HEK293 (cell line): ENCODE measurements at regions not wholly inside any gene's neighbourhood (a gene's known extent, or its start where the extent isn't known, plus 50 kb on each side); places are given as distances from the start of the nearest gene placed in this dataset.

Experiments used
- CTCF ChIA-PET: fragments of 350-600 bp; formaldehyde crosslinking; extraction: SDS; loops from one replicate; lab custom pipeline; 2021; ENCODE audit warnings: antibody characterized with exemption; lab: Yijun Ruan, JAX
- POLR2A ChIA-PET: fragments of 300-600 bp; formaldehyde crosslinking; extraction: SDS; loops from one replicate; lab custom pipeline; 2020; ENCODE audit warnings: antibody characterized with exemption, inconsistent platforms; lab: Yijun Ruan, JAX
- H3K27ac ChIP-seq: fragments of 200-500 bp; sonication (Bioruptor generic); 2 replicates; pipeline ENCODE4 v1.5.1; 2014; ENCODE audit warnings: low read depth, low read length, control low read depth, inconsistent platforms; ENCODE audit errors: extremely low read depth
- H3K36me3 ChIP-seq, 2 experiments: fragments of 200-500 bp in 1 of 2; sonication (Bioruptor generic) in 1 of 2; 1 replicate in 1 of 2; 2 replicates in 1 of 2; pipeline ENCODE4 v1.5.1; 2014 to 2017; ENCODE audit warnings: inconsistent platforms in 2 of 2, low read length in 2 of 2; ENCODE audit not compliant: control insufficient read depth in 2 of 2, insufficient read depth in 1 of 2
- H3K4me1 ChIP-seq: fragments of 200-500 bp; sonication (Bioruptor generic); 2 replicates; pipeline ENCODE4 v1.5.1; 2014; ENCODE audit warnings: mild to moderate bottlenecking, low read length, inconsistent platforms; ENCODE audit not compliant: control insufficient read depth, insufficient read depth
- H3K4me3 ChIP-seq: 2 replicates; pipeline ENCODE4 v1.5.1; 2011; ENCODE audit warnings: low read depth, mild to moderate bottlenecking, control low read depth, low read length, moderate library complexity
- H3K9me3 ChIP-seq: fragments of 200-500 bp; sonication (Bioruptor generic); 2 replicates; pipeline ENCODE4 v1.5.1; 2014; ENCODE audit warnings: low read depth, low read length, inconsistent platforms; ENCODE audit not compliant: control insufficient read depth, insufficient read depth
- FEZF1 ChIP-seq: fragments of 450-650 bp; formaldehyde crosslinking; IDR thresholded peaks from 2 replicates; pipeline ENCODE4 v1.5.1; 2016; ENCODE audit warnings: missing biosample characterization, missing genetic modification characterization
- HOXC10 ChIP-seq: sonication (generic); formaldehyde crosslinking; IDR thresholded peaks from 2 replicates; pipeline ENCODE4 v1.8.1; 2023; ENCODE audit warnings: mild to moderate bottlenecking, missing genetic modification reagents
- KLF10 ChIP-seq: fragments of 450-650 bp; IDR thresholded peaks from 2 replicates; pipeline ENCODE4 v1.5.1; 2018; ENCODE audit warnings: missing biosample characterization, mild to moderate bottlenecking, missing genetic modification characterization
- MEIS1 ChIP-seq: sonication (generic); formaldehyde crosslinking; IDR thresholded peaks from 2 replicates; pipeline ENCODE4 v1.8.1; 2022; ENCODE audit warnings: missing genetic modification reagents, mild to moderate bottlenecking, borderline replicate concordance
- ZBTB1 ChIP-seq: fragments of 450-650 bp; formaldehyde crosslinking; IDR thresholded peaks from 2 replicates; pipeline ENCODE4 v1.5.1; 2016; ENCODE audit warnings: missing biosample characterization, missing genetic modification characterization
- ZBTB21 ChIP-seq: fragments of 450-650 bp; formaldehyde crosslinking; IDR thresholded peaks from 2 replicates; pipeline ENCODE4 v1.5.1; 2017; ENCODE audit warnings: missing biosample characterization, missing genetic modification characterization
- ZBTB48 ChIP-seq: fragments of 450-650 bp; formaldehyde crosslinking; IDR thresholded peaks from 2 replicates; pipeline ENCODE4 v1.5.1; 2016; ENCODE audit warnings: missing biosample characterization, missing genetic modification characterization
- ZNF169 ChIP-seq: fragments of 450-650 bp; formaldehyde crosslinking; IDR thresholded peaks from 2 replicates; pipeline ENCODE4 v1.5.1; 2016; ENCODE audit warnings: missing biosample characterization, missing genetic modification characterization
- ZNF211 ChIP-seq: fragments of 450-650 bp; formaldehyde crosslinking; IDR thresholded peaks from 2 replicates; pipeline ENCODE4 v1.5.1; 2016; ENCODE audit warnings: low read depth, missing biosample characterization, missing genetic modification characterization
- ZNF221 ChIP-seq: fragments of 450-650 bp; formaldehyde crosslinking; IDR thresholded peaks from 2 replicates; pipeline ENCODE4 v1.5.1; 2017; ENCODE audit warnings: missing biosample characterization, missing genetic modification characterization, borderline replicate concordance
- ZNF223 ChIP-seq: fragments of 450-650 bp; formaldehyde crosslinking; IDR thresholded peaks from 2 replicates; pipeline ENCODE4 v1.5.1; 2016; ENCODE audit warnings: missing biosample characterization, missing genetic modification characterization
- ZNF37A ChIP-seq: fragments of 450-650 bp; IDR thresholded peaks from 2 replicates; pipeline ENCODE4 v1.5.1; 2018; ENCODE audit warnings: missing biosample characterization, missing genetic modification characterization
- ZNF391 ChIP-seq: fragments of 450-650 bp; formaldehyde crosslinking; IDR thresholded peaks from 2 replicates; pipeline ENCODE4 v1.5.1; 2016; ENCODE audit warnings: low read depth, missing biosample characterization, missing genetic modification characterization, borderline replicate concordance
- ZNF394 ChIP-seq: fragments of 450-650 bp; formaldehyde crosslinking; IDR thresholded peaks from 2 replicates; pipeline ENCODE4 v1.5.1; 2016; ENCODE audit warnings: missing biosample characterization, missing genetic modification characterization, mild to moderate bottlenecking, moderate library complexity, borderline replicate concordance
- ZNF423 ChIP-seq: fragments of 450-650 bp; formaldehyde crosslinking; IDR thresholded peaks from 2 replicates; pipeline ENCODE4 v1.5.1; 2016; ENCODE audit warnings: missing biosample characterization, missing genetic modification characterization
- ZNF514 ChIP-seq: fragments of 450-650 bp; formaldehyde crosslinking; IDR thresholded peaks from 2 replicates; pipeline ENCODE4 v1.5.1; 2016; ENCODE audit warnings: missing biosample characterization, missing genetic modification characterization
- ZNF521 ChIP-seq: fragments of 450-650 bp; formaldehyde crosslinking; IDR thresholded peaks from 2 replicates; pipeline ENCODE4 v1.5.1; 2017; ENCODE audit warnings: missing biosample characterization, mild to moderate bottlenecking, missing genetic modification characterization
- ZNF596 ChIP-seq: fragments of 450-650 bp; IDR thresholded peaks from 2 replicates; pipeline ENCODE4 v1.5.0; 2018; ENCODE audit warnings: missing biosample characterization, mild to moderate bottlenecking, missing genetic modification characterization, moderate library complexity
- ZNF629 ChIP-seq: fragments of 450-650 bp; formaldehyde crosslinking; IDR thresholded peaks from 2 replicates; pipeline ENCODE4 v1.5.1; 2017; ENCODE audit warnings: missing biosample characterization, missing genetic modification characterization
- ZNF747 ChIP-seq: fragments of 450-650 bp; formaldehyde crosslinking; IDR thresholded peaks from 2 replicates; pipeline ENCODE4 v1.5.1; 2016; ENCODE audit warnings: missing biosample characterization, missing genetic modification characterization
- TF ChIP-seq, protein P1 (sequence below): fragments of 450-650 bp; formaldehyde crosslinking; conservative IDR thresholded peaks from 2 replicates; pipeline ENCODE4 v1.5.1; 2016; ENCODE audit warnings: low read depth, missing biosample characterization, missing genetic modification characterization
- TF ChIP-seq, protein P2 (sequence below): fragments of 450-650 bp; formaldehyde crosslinking; IDR thresholded peaks from 2 replicates; pipeline ENCODE4; 2016; ENCODE audit warnings: missing biosample characterization, missing genetic modification characterization
- TF ChIP-seq, protein P3 (sequence below): fragments of 450-650 bp; formaldehyde crosslinking; IDR thresholded peaks from 2 replicates; pipeline ENCODE4 v1.5.1; 2016; ENCODE audit warnings: missing biosample characterization, missing genetic modification characterization

DNA sequence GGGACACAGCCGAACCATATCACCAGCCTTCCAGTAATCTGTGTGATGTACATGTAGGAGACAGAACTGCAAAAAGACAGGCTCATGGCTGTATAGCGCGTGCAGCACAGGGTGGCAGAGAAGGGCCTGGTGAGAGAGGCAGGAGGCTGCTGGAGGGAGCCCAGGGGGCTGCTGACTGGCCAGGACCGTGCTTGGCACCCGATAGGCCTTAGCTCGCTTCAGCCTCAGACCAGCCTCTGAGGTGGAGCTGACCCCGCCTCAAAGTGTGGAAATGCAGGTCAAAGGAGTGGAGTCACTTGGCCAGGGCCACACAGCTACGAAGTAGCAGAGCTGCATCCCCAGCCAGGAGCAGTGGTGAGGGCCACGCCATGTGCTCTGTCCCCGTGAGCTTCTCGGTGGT lies 707.6 kb downstream of the QKI start:
- no peaks in the 10 kb centered on the region for H3K4me1 ChIP-seq
- H3K36me3 ChIP-seq: no peaks in the 10 kb centered on the region
- ChIA-PET POLR2A (interaction anchor here (0.5 kb wide), 1 partner anchor 732 kb away, joined by 4 read pairs; no protein-coding TSS in a partner anchor), CTCF (interaction anchor here (0.6 to 3.7 kb wide), 3 partner anchors 12 to 568 kb away, joined by 3 to 23 read pairs (median 3); no protein-coding TSS in a partner anchor)
- H3K9me3 ChIP-seq: no peaks in the 10 kb centered on the region
- TF ChIP-seq ZNF629 (no peak), ZNF221 (tag by site-specific recombination) (no peak), ZNF521 (tag by site-specific recombination) (no peak)
- TF ChIP-seq, protein P1, sequence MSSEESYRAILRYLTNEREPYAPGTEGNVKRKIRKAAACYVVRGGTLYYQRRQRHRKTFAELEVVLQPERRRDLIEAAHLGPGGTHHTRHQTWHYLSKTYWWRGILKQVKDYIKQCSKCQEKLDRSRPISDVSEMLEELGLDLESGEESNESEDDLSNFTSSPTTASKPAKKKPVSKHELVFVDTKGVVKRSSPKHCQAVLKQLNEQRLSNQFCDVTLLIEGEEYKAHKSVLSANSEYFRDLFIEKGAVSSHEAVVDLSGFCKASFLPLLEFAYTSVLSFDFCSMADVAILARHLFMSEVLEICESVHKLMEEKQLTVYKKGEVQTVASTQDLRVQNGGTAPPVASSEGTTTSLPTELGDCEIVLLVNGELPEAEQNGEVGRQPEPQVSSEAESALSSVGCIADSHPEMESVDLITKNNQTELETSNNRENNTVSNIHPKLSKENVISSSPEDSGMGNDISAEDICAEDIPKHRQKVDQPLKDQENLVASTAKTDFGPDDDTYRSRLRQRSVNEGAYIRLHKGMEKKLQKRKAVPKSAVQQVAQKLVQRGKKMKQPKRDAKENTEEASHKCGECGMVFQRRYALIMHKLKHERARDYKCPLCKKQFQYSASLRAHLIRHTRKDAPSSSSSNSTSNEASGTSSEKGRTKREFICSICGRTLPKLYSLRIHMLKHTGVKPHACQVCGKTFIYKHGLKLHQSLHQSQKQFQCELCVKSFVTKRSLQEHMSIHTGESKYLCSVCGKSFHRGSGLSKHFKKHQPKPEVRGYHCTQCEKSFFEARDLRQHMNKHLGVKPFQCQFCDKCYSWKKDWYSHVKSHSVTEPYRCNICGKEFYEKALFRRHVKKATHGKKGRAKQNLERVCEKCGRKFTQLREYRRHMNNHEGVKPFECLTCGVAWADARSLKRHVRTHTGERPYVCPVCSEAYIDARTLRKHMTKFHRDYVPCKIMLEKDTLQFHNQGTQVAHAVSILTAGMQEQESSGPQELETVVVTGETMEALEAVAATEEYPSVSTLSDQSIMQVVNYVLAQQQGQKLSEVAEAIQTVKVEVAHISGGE: no peak
- no peak overlapping the region for H3K27ac ChIP-seq
- no peak overlapping the region for H3K4me3 ChIP-seq

DNA sequence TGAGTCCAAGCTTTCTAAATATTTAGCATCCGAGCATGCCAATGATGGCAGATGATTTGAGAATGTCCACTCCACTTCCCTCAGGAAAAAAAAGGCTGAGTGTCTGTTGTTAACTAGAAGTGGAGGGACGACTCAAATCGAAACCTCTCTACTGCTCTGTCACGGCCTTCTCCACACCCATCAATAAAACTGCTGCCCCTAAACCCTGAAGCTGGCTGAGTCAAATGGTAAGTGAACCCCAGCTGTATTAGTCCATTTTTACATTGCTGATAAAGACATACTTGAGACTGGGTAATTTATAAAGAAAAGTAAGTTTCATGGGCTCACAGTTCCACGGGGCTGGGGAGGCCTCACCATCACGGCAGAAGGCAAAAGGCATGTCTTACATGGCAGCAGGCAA lies 707.0 kb downstream of the QKI start:
- H3K27ac ChIP-seq: no peak overlapping the region
- TF ChIP-seq ZNF223 (tag by site-specific recombination) (no peak), ZNF747 (no peak), ZBTB21 (tag by site-specific recombination) (no peak), HOXC10 (CRISPR knock-in tag) (no peak), ZNF169 (no peak), MEIS1 (CRISPR knock-in tag) (no peak), KLF10 (no peak), ZBTB1 (tag by site-specific recombination) (no peak), ZNF37A (tag by site-specific recombination) (no peak), ZNF211 (tag by site-specific recombination) (no peak), FEZF1 (tag by site-specific recombination) (no peak), ZNF423 (tag by site-specific recombination) (no peak), ZNF521 (tag by site-specific recombination) (no peak), ZNF394 (tag by site-specific recombination) (no peak), ZNF596 (tag by site-specific recombination) (no peak), ZNF391 (tag by site-specific recombination) (no peak)
- TF ChIP-seq, protein P2, sequence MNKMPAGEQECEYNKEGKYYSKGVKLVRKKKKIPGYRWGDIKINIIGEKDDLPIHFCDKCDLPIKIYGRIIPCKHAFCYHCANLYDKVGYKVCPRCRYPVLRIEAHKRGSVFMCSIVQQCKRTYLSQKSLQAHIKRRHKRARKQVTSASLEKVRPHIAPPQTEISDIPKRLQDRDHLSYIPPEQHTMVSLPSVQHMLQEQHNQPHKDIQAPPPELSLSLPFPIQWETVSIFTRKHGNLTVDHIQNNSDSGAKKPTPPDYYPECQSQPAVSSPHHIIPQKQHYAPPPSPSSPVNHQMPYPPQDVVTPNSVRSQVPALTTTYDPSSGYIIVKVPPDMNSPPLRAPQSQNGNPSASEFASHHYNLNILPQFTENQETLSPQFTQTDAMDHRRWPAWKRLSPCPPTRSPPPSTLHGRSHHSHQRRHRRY (tag by site-specific recombination): no peak
- ChIA-PET CTCF (interaction anchor here (0.6 to 3.7 kb wide), 2 partner anchors 12 to 123 kb away, joined by 3 to 23 read pairs; no protein-coding TSS in a partner anchor), POLR2A (no interaction called here)
- no peaks in the 10 kb centered on the region for H3K36me3 ChIP-seq
- no peaks in the 10 kb centered on the region for H3K9me3 ChIP-seq
- H3K4me3 ChIP-seq: no peak overlapping the region
- no peaks in the 10 kb centered on the region for H3K4me1 ChIP-seq

DNA sequence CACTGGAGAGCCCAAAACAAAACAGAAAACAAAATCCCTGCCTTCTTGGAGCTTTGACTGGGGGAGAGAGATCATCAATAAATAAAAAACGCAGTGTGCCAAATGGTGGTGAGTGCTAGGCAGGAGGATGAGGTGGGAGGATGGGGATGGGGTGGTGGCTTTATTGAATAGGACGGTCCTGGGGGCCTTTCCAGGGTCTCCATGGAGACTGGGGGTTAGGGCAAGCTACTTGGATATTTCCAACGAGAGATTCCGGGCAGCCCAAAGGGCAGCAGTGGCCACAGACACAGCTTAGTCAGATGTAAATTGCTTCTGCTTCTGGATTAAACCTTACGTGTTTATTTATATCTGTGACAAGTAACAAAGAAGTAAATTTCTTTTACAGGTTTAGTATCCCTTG lies 700.1 kb downstream of the QKI start:
- TF ChIP-seq ZNF514 (tag by site-specific recombination): no peak
- TF ChIP-seq ZBTB48 (tag by site-specific recombination): no peak
- TF ChIP-seq, protein P3, sequence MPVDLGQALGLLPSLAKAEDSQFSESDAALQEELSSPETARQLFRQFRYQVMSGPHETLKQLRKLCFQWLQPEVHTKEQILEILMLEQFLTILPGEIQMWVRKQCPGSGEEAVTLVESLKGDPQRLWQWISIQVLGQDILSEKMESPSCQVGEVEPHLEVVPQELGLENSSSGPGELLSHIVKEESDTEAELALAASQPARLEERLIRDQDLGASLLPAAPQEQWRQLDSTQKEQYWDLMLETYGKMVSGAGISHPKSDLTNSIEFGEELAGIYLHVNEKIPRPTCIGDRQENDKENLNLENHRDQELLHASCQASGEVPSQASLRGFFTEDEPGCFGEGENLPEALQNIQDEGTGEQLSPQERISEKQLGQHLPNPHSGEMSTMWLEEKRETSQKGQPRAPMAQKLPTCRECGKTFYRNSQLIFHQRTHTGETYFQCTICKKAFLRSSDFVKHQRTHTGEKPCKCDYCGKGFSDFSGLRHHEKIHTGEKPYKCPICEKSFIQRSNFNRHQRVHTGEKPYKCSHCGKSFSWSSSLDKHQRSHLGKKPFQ (tag by site-specific recombination): no peak
- no peak for TF ChIP-seq ZNF211 (tag by site-specific recombination)
- ChIA-PET CTCF (interaction anchor here (1.2 kb wide), 1 partner anchor 9 kb away, joined by 3 read pairs; no protein-coding TSS in a partner anchor), POLR2A (no interaction called here)
- no peak overlapping the region for H3K4me3 ChIP-seq
- no peaks in the 10 kb centered on the region for H3K4me1 ChIP-seq
- H3K9me3 ChIP-seq: no peaks in the 10 kb centered on the region
- no peaks in the 10 kb centered on the region for H3K36me3 ChIP-seq
- H3K27ac ChIP-seq: no peak overlapping the region
